WTC11 (cell line): ENCODE measurements at regions not wholly inside any gene's neighbourhood (a gene's known extent, or its start where the extent isn't known, plus 50 kb on each side); places are given as distances from the start of the nearest gene placed in this dataset.

Experiments
- ATAC-seq: fragments of 200-7000 bp; cut with Tn5 transposase; 2 replicates; pipeline ENCODE4 v1.10.0; 2021; ENCODE audit warnings: mild to moderate bottlenecking, moderate library complexity
- CTCF ChIA-PET: fragments of 300-600 bp; sonication (Branson Sonifier 250); formaldehyde crosslinking; loops from one replicate; lab custom pipeline; 2021; ENCODE audit warnings: antibody characterized with exemption; lab: Charles Lee
- POLR2A ChIA-PET: fragments of 350-600 bp; sonication (Branson Sonifier 250); formaldehyde crosslinking; loops from one replicate; lab custom pipeline; 2021; ENCODE audit warnings: antibody characterized with exemption; lab: Charles Lee
- DNase-seq: peaks from one replicate; pipeline ENCODE4 v3.0.0; 2021; ENCODE audit warnings: low spot score
- H3K27ac Mint-ChIP-seq: 2 replicates; pipeline ENCODE4 v1.8.0; 2021; ENCODE audit warnings: mixed read lengths
- H3K27me3 Mint-ChIP-seq: 2 replicates; pipeline ENCODE4 v1.8.0; 2021; ENCODE audit warnings: low read depth, mild to moderate bottlenecking, moderate library complexity, mixed read lengths
- H3K36me3 Mint-ChIP-seq: 2 replicates; pipeline ENCODE4 v1.8.0; 2021; ENCODE audit warnings: mixed read lengths
- H3K4me1 Mint-ChIP-seq: 2 replicates; pipeline ENCODE4 v1.8.0; 2022; ENCODE audit warnings: mixed read lengths
- H3K4me3 Mint-ChIP-seq: 2 replicates; pipeline ENCODE4 v1.8.0; 2021; ENCODE audit warnings: mild to moderate bottlenecking, moderate library complexity, mixed read lengths
- H3K9me3 Mint-ChIP-seq: 2 replicates; pipeline ENCODE4 v1.8.0; 2021; ENCODE audit warnings: mixed read lengths
- AFF4 ChIP-seq: sonication (generic); formaldehyde crosslinking; IDR thresholded peaks from 2 replicates; pipeline ENCODE4 v1.8.1; 2023; ENCODE audit warnings: mild to moderate bottlenecking, missing genetic modification reagents, borderline replicate concordance
- ATF1 ChIP-seq: sonication (generic); formaldehyde crosslinking; IDR thresholded peaks from 2 replicates; pipeline ENCODE4 v1.8.1; 2023; ENCODE audit warnings: mild to moderate bottlenecking, moderate library complexity, missing genetic modification reagents
- CBFB ChIP-seq: sonication (generic); formaldehyde crosslinking; IDR thresholded peaks from 2 replicates; pipeline ENCODE4 v1.8.1; 2022; ENCODE audit warnings: mild to moderate bottlenecking, low read depth, missing genetic modification reagents
- CREB1 ChIP-seq: sonication (generic); formaldehyde crosslinking; IDR thresholded peaks from 2 replicates; pipeline ENCODE4 v1.8.0; 2023; ENCODE audit warnings: mild to moderate bottlenecking, missing genetic modification reagents
- IRF2 ChIP-seq: sonication (generic); formaldehyde crosslinking; IDR thresholded peaks from 2 replicates; pipeline ENCODE4 v1.8.0; 2022; ENCODE audit warnings: low read depth, missing genetic modification reagents, borderline replicate concordance
- ZNF121 ChIP-seq: sonication (generic); formaldehyde crosslinking; IDR thresholded peaks from 2 replicates; pipeline ENCODE4 v1.8.0; 2023; ENCODE audit warnings: missing genetic modification reagents
- ZNF138 ChIP-seq: sonication (generic); formaldehyde crosslinking; conservative IDR thresholded peaks from 2 replicates; pipeline ENCODE4 v1.8.1; 2022; ENCODE audit warnings: mild to moderate bottlenecking, moderate library complexity, missing genetic modification reagents
- ZNF396 ChIP-seq: fragments of 250-450 bp; sonication (Bioruptor Pico); IDR thresholded peaks from 2 replicates; pipeline ENCODE4 v1.8.0; 2021; ENCODE audit warnings: mild to moderate bottlenecking, moderate library complexity, borderline replicate concordance
- TF ChIP-seq, protein P1 (sequence below): fragments of 250-450 bp; sonication (Bioruptor Pico); IDR thresholded peaks from 2 replicates; pipeline ENCODE4 v1.9.0; 2021; ENCODE audit warnings: mild to moderate bottlenecking, borderline replicate concordance
- TF ChIP-seq, protein P2 (sequence below): sonication (generic); formaldehyde crosslinking; IDR thresholded peaks from 2 replicates; pipeline ENCODE4 v1.8.1; 2023; ENCODE audit warnings: mild to moderate bottlenecking, moderate library complexity, missing genetic modification reagents
- TF ChIP-seq, protein P3 (sequence below): sonication (generic); formaldehyde crosslinking; IDR thresholded peaks from 2 replicates; pipeline ENCODE4 v1.8.1; 2023; ENCODE audit warnings: mild to moderate bottlenecking, missing genetic modification reagents

DNA sequence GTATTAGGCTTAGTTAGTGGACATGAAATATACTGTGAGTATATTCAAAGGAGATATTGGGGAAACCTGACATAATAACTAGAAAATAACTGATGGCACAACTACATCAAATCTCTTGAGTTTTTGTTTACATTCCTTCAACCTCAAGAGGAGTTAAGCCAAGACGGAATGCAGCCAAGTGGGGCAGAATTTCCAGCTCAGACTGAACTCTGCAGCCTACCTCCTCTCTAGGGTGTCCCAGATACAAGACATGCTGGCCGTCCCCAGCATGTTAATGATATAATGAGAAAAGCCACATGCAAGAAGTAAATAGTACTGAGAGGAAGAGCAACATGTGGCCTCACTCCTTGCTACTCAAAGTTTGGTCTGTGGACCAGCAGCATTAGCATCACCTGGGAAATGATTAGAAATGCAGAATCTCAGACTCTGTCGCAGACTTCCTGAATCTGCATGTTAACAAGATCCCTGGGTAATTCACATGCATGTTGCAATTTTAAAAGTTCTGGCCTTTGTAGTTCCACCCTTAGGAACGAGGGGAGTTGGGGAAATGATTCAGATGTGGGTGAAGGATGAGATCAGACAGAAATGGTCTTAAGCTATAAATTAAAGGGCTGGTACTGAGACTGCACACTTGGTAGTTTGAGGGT lies 118.4 kb upstream of the CACUL1 start:
- peaks cover 28% of the 10 kb centered on the region for H3K9me3 Mint-ChIP-seq
- ATAC-seq (no peak), DNase-seq (no peak)
- peaks cover 3% of the 10 kb centered on the region; the same call in 1 of the 2 replicates for H3K36me3 Mint-ChIP-seq
- POLR2A ChIA-PET, result interaction anchor here (0.5 kb wide), 1 partner anchor 74 kb away, joined by 6 read pairs; no protein-coding TSS in a partner anchor
- no peak for TF ChIP-seq ZNF396 (CRISPR knock-in tag)
- TF ChIP-seq ZNF121 (CRISPR knock-in tag), result no peak
- no peak for TF ChIP-seq IRF2
- TF ChIP-seq, protein P1, sequence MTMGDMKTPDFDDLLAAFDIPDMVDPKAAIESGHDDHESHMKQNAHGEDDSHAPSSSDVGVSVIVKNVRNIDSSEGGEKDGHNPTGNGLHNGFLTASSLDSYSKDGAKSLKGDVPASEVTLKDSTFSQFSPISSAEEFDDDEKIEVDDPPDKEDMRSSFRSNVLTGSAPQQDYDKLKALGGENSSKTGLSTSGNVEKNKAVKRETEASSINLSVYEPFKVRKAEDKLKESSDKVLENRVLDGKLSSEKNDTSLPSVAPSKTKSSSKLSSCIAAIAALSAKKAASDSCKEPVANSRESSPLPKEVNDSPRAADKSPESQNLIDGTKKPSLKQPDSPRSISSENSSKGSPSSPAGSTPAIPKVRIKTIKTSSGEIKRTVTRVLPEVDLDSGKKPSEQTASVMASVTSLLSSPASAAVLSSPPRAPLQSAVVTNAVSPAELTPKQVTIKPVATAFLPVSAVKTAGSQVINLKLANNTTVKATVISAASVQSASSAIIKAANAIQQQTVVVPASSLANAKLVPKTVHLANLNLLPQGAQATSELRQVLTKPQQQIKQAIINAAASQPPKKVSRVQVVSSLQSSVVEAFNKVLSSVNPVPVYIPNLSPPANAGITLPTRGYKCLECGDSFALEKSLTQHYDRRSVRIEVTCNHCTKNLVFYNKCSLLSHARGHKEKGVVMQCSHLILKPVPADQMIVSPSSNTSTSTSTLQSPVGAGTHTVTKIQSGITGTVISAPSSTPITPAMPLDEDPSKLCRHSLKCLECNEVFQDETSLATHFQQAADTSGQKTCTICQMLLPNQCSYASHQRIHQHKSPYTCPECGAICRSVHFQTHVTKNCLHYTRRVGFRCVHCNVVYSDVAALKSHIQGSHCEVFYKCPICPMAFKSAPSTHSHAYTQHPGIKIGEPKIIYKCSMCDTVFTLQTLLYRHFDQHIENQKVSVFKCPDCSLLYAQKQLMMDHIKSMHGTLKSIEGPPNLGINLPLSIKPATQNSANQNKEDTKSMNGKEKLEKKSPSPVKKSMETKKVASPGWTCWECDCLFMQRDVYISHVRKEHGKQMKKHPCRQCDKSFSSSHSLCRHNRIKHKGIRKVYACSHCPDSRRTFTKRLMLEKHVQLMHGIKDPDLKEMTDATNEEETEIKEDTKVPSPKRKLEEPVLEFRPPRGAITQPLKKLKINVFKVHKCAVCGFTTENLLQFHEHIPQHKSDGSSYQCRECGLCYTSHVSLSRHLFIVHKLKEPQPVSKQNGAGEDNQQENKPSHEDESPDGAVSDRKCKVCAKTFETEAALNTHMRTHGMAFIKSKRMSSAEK, result no peak
- TF ChIP-seq, all 79 proteins: peak for 0
- CTCF ChIA-PET, result interaction anchor here (0.6 kb wide), 1 partner anchor 119 kb away, joined by 4 read pairs; no protein-coding TSS in a partner anchor
- Mint-ChIP-seq H3K27ac (no peak overlapping the region), H3K4me1 (peaks cover 16% of the 10 kb centered on the region), H3K27me3 (no peaks in the 10 kb centered on the region), H3K4me3 (no peak overlapping the region)

DNA sequence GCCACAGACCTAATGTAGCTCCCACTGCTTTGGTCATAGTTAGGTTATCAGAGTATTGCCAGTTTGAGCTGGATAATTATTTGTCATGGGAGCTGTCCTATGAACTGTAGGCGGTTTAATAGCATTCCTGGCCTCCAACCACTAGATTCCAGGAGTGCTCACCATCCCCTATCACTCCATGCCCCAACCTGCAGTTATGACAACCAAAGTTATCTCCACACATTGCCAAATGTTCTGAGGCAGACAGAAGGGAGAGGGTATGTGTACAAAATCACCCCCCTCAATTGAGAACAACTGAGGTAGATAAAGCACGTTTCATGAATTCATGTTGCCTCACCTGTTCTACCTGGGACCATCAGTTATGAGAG lies 119.0 kb upstream of the CACUL1 start:
- H3K9me3 Mint-ChIP-seq, result peaks cover 28% of the 10 kb centered on the region
- peaks cover 3% of the 10 kb centered on the region; the same call in 1 of the 2 replicates for H3K36me3 Mint-ChIP-seq
- no peak for DNase-seq
- no peak overlapping the region for H3K4me3 Mint-ChIP-seq
- no peaks in the 10 kb centered on the region for H3K27me3 Mint-ChIP-seq
- ChIA-PET POLR2A (no interaction called here), CTCF (no interaction called here)
- no peak for ATAC-seq
- no peak overlapping the region for H3K27ac Mint-ChIP-seq
- TF ChIP-seq CBFB (CRISPR knock-in tag), result no peak
- TF ChIP-seq, protein P2, sequence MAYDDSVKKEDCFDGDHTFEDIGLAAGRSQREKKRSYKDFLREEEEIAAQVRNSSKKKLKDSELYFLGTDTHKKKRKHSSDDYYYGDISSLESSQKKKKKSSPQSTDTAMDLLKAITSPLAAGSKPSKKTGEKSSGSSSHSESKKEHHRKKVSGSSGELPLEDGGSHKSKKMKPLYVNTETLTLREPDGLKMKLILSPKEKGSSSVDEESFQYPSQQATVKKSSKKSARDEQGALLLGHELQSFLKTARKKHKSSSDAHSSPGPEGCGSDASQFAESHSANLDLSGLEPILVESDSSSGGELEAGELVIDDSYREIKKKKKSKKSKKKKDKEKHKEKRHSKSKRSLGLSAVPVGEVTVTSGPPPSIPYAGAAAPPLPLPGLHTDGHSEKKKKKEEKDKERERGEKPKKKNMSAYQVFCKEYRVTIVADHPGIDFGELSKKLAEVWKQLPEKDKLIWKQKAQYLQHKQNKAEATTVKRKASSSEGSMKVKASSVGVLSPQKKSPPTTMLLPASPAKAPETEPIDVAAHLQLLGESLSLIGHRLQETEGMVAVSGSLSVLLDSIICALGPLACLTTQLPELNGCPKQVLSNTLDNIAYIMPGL (CRISPR knock-in tag), result no peak
- no peak for TF ChIP-seq AFF4 (CRISPR knock-in tag)
- peaks cover 16% of the 10 kb centered on the region for H3K4me1 Mint-ChIP-seq

- CTCF ChIA-PET, result interaction anchor here (0.7 kb wide), 1 partner anchor 153 kb away, joined by 3 read pairs; no protein-coding TSS in a partner anchor
- POLR2A ChIA-PET, result no interaction called here
Measured at GRCh38 chr10:118874171-118874570, 119.4 kb upstream of the CACUL1 start.

More at GRCh38 chr10:118874171-118874570, 119.4 kb upstream of the CACUL1 start:
- TF ChIP-seq, protein P3, sequence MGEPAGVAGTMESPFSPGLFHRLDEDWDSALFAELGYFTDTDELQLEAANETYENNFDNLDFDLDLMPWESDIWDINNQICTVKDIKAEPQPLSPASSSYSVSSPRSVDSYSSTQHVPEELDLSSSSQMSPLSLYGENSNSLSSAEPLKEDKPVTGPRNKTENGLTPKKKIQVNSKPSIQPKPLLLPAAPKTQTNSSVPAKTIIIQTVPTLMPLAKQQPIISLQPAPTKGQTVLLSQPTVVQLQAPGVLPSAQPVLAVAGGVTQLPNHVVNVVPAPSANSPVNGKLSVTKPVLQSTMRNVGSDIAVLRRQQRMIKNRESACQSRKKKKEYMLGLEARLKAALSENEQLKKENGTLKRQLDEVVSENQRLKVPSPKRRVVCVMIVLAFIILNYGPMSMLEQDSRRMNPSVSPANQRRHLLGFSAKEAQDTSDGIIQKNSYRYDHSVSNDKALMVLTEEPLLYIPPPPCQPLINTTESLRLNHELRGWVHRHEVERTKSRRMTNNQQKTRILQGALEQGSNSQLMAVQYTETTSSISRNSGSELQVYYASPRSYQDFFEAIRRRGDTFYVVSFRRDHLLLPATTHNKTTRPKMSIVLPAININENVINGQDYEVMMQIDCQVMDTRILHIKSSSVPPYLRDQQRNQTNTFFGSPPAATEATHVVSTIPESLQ (CRISPR knock-in tag), result no peak
- TF ChIP-seq ATF1 (CRISPR knock-in tag) (no peak), ZNF138 (CRISPR knock-in tag) (no peak), CREB1 (CRISPR knock-in tag) (no peak)
- TF ChIP-seq, all 79 proteins: peak for 0
- ATAC-seq (no peak), DNase-seq (no peak)
- Mint-ChIP-seq H3K4me1 (peaks cover 16% of the 10 kb centered on the region), H3K27me3 (no peaks in the 10 kb centered on the region), H3K36me3 (peaks cover 3% of the 10 kb centered on the region; the same call in 1 of the 2 replicates), H3K9me3 (peaks cover 28% of the 10 kb centered on the region), H3K27ac (no peak overlapping the region), H3K4me3 (no peak overlapping the region)
